ENCODE measurements at regions not wholly inside any gene's neighbourhood (a gene's known extent, or its start where the extent isn't known, plus 50 kb on each side); places are given as distances from the start of the nearest gene placed in this dataset.
"Not testable (repeated sequence)": the region's sequence is repeated elsewhere in the genome, so short reads cannot be mapped to it uniquely, and the experiment has no call there.

DNA sequence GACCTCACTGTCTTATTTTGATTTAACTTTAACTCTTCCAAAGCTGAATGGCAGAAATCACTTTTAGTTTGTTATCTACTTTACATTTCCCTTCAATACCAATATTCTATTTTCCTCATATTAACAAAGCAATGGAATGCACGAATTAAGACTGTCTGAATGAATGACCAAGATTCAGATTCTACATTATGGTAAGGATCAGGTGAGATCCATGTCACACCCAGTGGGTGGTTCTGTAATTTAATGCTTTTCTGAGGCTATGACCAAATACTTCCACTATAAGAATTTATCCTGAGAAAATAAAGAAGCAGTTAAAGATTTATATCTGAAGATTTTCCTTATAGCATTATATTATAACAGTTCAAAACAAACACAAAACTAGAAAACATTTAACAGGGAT, 90.2 kb upstream of the NUPR2 start:
- TF ChIP-seq, protein P1, sequence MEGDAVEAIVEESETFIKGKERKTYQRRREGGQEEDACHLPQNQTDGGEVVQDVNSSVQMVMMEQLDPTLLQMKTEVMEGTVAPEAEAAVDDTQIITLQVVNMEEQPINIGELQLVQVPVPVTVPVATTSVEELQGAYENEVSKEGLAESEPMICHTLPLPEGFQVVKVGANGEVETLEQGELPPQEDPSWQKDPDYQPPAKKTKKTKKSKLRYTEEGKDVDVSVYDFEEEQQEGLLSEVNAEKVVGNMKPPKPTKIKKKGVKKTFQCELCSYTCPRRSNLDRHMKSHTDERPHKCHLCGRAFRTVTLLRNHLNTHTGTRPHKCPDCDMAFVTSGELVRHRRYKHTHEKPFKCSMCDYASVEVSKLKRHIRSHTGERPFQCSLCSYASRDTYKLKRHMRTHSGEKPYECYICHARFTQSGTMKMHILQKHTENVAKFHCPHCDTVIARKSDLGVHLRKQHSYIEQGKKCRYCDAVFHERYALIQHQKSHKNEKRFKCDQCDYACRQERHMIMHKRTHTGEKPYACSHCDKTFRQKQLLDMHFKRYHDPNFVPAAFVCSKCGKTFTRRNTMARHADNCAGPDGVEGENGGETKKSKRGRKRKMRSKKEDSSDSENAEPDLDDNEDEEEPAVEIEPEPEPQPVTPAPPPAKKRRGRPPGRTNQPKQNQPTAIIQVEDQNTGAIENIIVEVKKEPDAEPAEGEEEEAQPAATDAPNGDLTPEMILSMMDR (IDR thresholded peaks at IDR 0.05): no peak
- H3K27me3 ChIP-seq (ENCODE audit: control insufficient read depth in 1 of 2, insufficient read depth in 2 of 2, low read length in 2 of 2): no peaks in the 10 kb centered on the region
- ATAC-seq (ENCODE audit: poor library complexity) (no peak), DNase-seq (no peak)
- intact Hi-C loops (cut with DNase I, micrococcal nuclease): loop anchor here in 1 of 2 experiments (10.0 kb wide), 1 partner anchor 102 kb away; the partner anchor contains the start of gene CHCHD2
- no peaks in the 10 kb centered on the region for H3K4me1 Mint-ChIP-seq (ENCODE audit: low read depth)
- H3K4me3 Mint-ChIP-seq: no peak overlapping the region
- no peak overlapping the region for H3K27ac ChIP-seq (ENCODE audit: low read depth in 1 of 2, low read length in 2 of 2)
- H3K4me1 ChIP-seq (ENCODE audit: insufficient read depth, low read length): no peaks in the 10 kb centered on the region
- peaks cover 8% of the 10 kb centered on the region for H3K9me3 Mint-ChIP-seq
- H3K4me3 ChIP-seq (ENCODE audit: low read length): no peak overlapping the region
- POLR2A ChIA-PET: no interaction called here
- no peaks in the 10 kb centered on the region for H3K36me3 ChIP-seq (ENCODE audit: insufficient read depth, low read length)
- CTCF ChIA-PET: no interaction called here
- peaks cover 0 to 9% of the 10 kb centered on the region in 2 experiments for H3K9me3 ChIP-seq (ENCODE audit: control insufficient read depth in 1 of 2, insufficient read depth in 1 of 2, low read length in 2 of 2)
- no peak overlapping the region for H3K27ac Mint-ChIP-seq
- no peaks in the 10 kb centered on the region for H3K36me3 Mint-ChIP-seq (ENCODE audit: low read depth)
- H3K27me3 Mint-ChIP-seq: peaks cover 4% of the 10 kb centered on the region

DNA sequence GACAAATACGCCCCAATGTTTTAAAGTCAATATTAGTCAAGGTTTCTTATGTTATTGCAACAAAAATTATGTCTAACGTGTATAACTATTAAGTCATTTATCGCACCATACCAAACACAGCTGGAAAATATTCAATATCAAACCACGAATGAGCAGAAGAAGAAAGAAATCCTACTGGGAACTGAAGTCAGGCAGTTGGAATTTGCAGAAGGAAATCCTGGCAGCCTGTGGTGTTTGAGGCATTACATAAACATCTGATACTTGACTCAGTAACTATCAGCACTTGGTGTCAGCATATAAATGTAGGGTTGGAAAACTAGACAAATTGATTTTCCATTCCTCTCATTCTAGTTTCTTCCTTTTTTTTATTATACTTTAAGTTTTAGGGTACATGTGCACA, 83.4 kb upstream of the NUPR2 start:
- ChIA-PET CTCF (no interaction called here), POLR2A (no interaction called here)
- Histone ChIP-seq H3K27me3 (ENCODE audit: control insufficient read depth in 1 of 2, insufficient read depth in 2 of 2, low read length in 2 of 2) (no peaks in the 10 kb centered on the region), H3K4me1 (ENCODE audit: insufficient read depth, low read length) (no peaks in the 10 kb centered on the region), H3K9me3 (ENCODE audit: control insufficient read depth in 1 of 2, insufficient read depth in 1 of 2, low read length in 2 of 2) (no peaks in the 10 kb centered on the region), H3K36me3 (ENCODE audit: insufficient read depth, low read length) (no peaks in the 10 kb centered on the region), H3K27ac (ENCODE audit: low read depth in 1 of 2, low read length in 2 of 2) (no peak overlapping the region), H3K4me3 (ENCODE audit: low read length) (no peak overlapping the region)
- no peaks in the 10 kb centered on the region for H3K4me1 Mint-ChIP-seq (ENCODE audit: low read depth)
- ATAC-seq (ENCODE audit: poor library complexity) (no peak), DNase-seq (no peak)
- no peaks in the 10 kb centered on the region for H3K36me3 Mint-ChIP-seq (ENCODE audit: low read depth)
- TF ChIP-seq, protein P1 (IDR thresholded peaks at IDR 0.05): no peak
- H3K9me3 Mint-ChIP-seq: peaks cover 16% of the 10 kb centered on the region
- peaks cover 4% of the 10 kb centered on the region for H3K27me3 Mint-ChIP-seq
- no peak overlapping the region for H3K4me3 Mint-ChIP-seq
- no peak overlapping the region for H3K27ac Mint-ChIP-seq
- intact Hi-C loops (cut with DNase I, micrococcal nuclease): loop anchor here in 1 of 2 experiments (10.0 kb wide), 1 partner anchor 95 kb away; the partner anchor contains the start of gene CHCHD2

DNA sequence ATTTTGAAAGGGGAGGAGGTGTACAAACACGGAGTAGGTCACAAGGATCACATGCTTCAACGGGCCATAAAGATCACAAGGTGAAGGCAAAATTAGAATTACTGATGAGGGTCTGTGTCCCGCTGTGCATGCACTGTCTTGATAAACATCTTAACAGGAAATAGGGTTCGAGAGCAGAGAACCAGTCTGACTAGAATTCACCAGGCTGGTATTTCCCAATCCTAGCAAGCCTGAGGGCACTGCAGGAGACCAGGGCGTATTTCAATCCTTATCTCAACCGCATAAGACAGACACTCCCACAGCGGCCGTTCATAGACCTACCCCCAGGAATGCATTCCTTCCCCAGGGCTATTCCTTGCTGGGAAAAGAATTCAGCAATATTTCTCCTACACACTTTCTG, 80.0 kb upstream of the NUPR2 start:
- H3K36me3 Mint-ChIP-seq (ENCODE audit: low read depth); H3K36me3 ChIP-seq (ENCODE audit: insufficient read depth, low read length); CTCF ChIA-PET; DNase-seq; H3K9me3 ChIP-seq (ENCODE audit: control insufficient read depth in 1 of 2, insufficient read depth in 1 of 2, low read length in 2 of 2); ATAC-seq (ENCODE audit: poor library complexity); POLR2A ChIA-PET; H3K27ac ChIP-seq (ENCODE audit: low read depth in 1 of 2, low read length in 2 of 2); H3K4me3 ChIP-seq (ENCODE audit: low read length); H3K9me3 Mint-ChIP-seq; H3K4me3 Mint-ChIP-seq; H3K27me3 Mint-ChIP-seq; H3K4me1 ChIP-seq (ENCODE audit: insufficient read depth, low read length); intact Hi-C loops (cut with DNase I, micrococcal nuclease); H3K27ac Mint-ChIP-seq; H3K4me1 Mint-ChIP-seq (ENCODE audit: low read depth); H3K27me3 ChIP-seq (ENCODE audit: control insufficient read depth in 1 of 2, insufficient read depth in 2 of 2, low read length in 2 of 2): not testable (repeated sequence)

DNA sequence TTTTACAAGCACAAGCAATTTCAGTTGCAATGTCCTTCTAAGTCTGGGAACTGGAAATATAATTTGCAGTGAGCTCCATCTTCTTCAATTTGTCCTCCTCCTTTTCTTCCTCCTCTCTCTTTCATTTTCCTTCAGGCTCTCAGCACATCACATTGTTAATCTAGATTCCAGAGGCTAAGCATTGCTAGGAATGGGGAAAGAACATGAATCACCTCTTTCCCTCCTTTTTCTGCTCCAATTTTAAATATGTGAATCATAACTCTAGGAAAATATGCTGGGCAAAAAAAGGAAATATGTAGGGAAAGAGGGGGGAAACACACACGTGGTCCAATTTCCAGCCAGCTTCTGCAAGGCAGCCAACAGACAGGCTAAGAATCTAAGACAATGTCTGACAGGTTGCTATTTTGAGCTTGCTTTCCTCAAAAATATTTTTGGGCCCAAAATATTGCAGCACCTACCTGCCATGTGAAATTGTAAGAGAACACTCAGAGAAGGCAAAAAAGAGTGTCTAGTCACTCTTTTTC, 72.7 kb upstream of the NUPR2 start:
- ChIA-PET CTCF (no interaction called here), POLR2A (no interaction called here)
- DNase-seq: no peak
- H3K27me3 Mint-ChIP-seq: peaks cover 12% of the 10 kb centered on the region
- TF ChIP-seq, protein P1 (IDR thresholded peaks at IDR 0.05): no peak
- Histone ChIP-seq H3K4me1 (ENCODE audit: insufficient read depth, low read length) (no peaks in the 10 kb centered on the region), H3K4me3 (ENCODE audit: low read length) (no peak overlapping the region), H3K36me3 (ENCODE audit: insufficient read depth, low read length) (no peaks in the 10 kb centered on the region), H3K9me3 (ENCODE audit: control insufficient read depth in 1 of 2, insufficient read depth in 1 of 2, low read length in 2 of 2) (no peaks in the 10 kb centered on the region), H3K27ac (ENCODE audit: low read depth in 1 of 2, low read length in 2 of 2) (no peak overlapping the region), H3K27me3 (ENCODE audit: control insufficient read depth in 1 of 2, insufficient read depth in 2 of 2, low read length in 2 of 2) (no peaks in the 10 kb centered on the region)
- intact Hi-C loops (cut with DNase I, micrococcal nuclease): no loop called here
- ATAC-seq (ENCODE audit: poor library complexity): no peak
- no peaks in the 10 kb centered on the region for H3K9me3 Mint-ChIP-seq
- H3K4me1 Mint-ChIP-seq (ENCODE audit: low read depth): no peaks in the 10 kb centered on the region
- H3K4me3 Mint-ChIP-seq: no peak overlapping the region
- no peak overlapping the region for H3K27ac Mint-ChIP-seq
- no peaks in the 10 kb centered on the region for H3K36me3 Mint-ChIP-seq (ENCODE audit: low read depth)

Data from CD4-positive, alpha-beta T cell (primary cell).